Stimulated activated effector memory CD8-positive, alpha-beta T cell treated with anti-CD3 and anti-CD28 coated beads, Interleukin-12 subunit alpha, Interleukin-12 subunit beta, amount 100 ng/mL, for 72 hours (primary cell): ENCODE measurements at regions not wholly inside any gene's neighbourhood (a gene's known extent, or its start where the extent isn't known, plus 50 kb on each side); places are given as distances from the start of the nearest gene placed in this dataset.

ENCODE experiments used
- ATAC-seq: fragments of 150-1000 bp; cut with Tn5 transposase; 2 replicates; pipeline ENCODE4 v1.10.0; 2021
- DNase-seq, 2 donors: peaks; one replicate each; pipeline ENCODE4 v3.0.0; 2021 to 2022; ENCODE audit warnings: low spot score in 2 of 2
- H3K27ac Mint-ChIP-seq: one replicate; pipeline ENCODE4 v1.8.0; 2022; ENCODE audit warnings: mild to moderate bottlenecking, mixed read lengths
- H3K36me3 Mint-ChIP-seq: one replicate; pipeline ENCODE4 v1.8.0; 2022; ENCODE audit warnings: mild to moderate bottlenecking, mixed read lengths
- H3K4me1 Mint-ChIP-seq: one replicate; pipeline ENCODE4 v1.8.0; 2022; ENCODE audit warnings: mixed read lengths
- H3K4me3 Mint-ChIP-seq: one replicate; pipeline ENCODE4 v1.8.0; 2022; ENCODE audit warnings: mild to moderate bottlenecking, mixed read lengths
- H3K9me3 Mint-ChIP-seq: one replicate; pipeline ENCODE4 v1.8.0; 2022; ENCODE audit warnings: mixed read lengths

DNA sequence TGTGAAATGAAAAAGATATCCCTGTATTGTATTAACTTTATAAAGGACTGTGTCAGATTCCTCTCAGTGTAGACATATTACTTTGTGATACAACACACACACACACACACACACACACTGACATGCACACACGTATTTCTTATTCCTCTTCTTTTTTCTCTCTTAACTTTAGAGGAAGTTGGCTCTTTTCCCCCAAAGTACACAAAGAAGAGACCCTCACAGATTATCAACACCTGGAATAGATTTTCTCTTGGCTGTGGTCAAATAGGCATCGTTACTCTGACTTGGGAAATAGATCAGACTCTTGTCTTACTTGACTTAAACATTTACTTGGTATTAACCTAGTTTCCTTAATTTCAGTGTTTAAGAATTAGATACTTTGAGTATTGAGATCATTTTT lies 792.8 kb downstream of the ADGRL2 start:
- peaks cover 13% of the 10 kb centered on the region for H3K9me3 Mint-ChIP-seq
- no peak overlapping the region for H3K27ac Mint-ChIP-seq

DNA sequence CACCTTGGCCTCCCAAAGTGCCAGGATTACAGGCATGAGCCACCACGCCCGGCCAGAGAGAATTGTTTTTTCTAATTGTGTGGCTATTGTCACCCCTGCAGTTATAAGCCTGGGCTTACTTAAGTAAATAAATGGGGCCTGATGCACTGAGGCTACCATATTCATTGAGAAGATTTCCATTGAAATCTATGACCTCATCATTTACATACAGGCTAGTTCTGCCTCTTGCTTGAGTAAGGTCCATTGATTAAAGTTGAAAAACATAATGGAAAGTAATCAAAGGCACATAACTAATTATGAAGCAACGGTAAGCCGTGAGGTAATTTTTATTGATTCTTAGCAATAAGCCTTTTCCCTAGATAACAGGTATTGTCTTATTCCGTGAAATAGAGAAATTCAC lies 788.9 kb downstream of the ADGRL2 start:
- H3K36me3 Mint-ChIP-seq, result no peaks in the 10 kb centered on the region
- no peak overlapping the region for H3K27ac Mint-ChIP-seq
- no peak for DNase-seq
- H3K4me3 Mint-ChIP-seq, result no peak overlapping the region
- peaks cover 8% of the 10 kb centered on the region for H3K9me3 Mint-ChIP-seq
- no peaks in the 10 kb centered on the region for H3K4me1 Mint-ChIP-seq
- no peak for ATAC-seq

More for the DNA sequence above, 792.8 kb downstream of the ADGRL2 start:
- no peak for ATAC-seq
- no peak for DNase-seq
- Mint-ChIP-seq H3K4me3 (no peak overlapping the region), H3K36me3 (no peaks in the 10 kb centered on the region), H3K4me1 (no peaks in the 10 kb centered on the region)

DNA sequence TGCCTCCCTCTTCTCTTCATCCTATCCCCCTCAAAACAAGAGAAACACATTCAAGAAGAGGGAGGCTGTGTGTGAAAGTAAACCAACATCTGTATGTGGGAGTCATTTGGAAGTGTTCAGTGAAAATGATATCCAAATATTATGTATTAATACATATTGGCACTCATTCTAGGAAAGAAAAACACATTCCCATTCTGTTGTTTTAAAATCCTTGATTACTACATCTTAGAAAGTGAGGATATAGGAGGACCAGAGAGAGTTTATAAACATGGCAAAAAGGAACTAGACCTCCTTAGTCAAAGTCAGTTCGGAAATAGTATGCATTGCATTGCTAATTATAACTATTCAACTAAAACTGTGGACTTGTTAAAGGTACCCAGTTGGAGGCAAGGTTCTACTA lies 786.6 kb downstream of the ADGRL2 start:
- peaks cover 11% of the 10 kb centered on the region for H3K9me3 Mint-ChIP-seq
- no peak for DNase-seq
- ATAC-seq, result no peak

DNA sequence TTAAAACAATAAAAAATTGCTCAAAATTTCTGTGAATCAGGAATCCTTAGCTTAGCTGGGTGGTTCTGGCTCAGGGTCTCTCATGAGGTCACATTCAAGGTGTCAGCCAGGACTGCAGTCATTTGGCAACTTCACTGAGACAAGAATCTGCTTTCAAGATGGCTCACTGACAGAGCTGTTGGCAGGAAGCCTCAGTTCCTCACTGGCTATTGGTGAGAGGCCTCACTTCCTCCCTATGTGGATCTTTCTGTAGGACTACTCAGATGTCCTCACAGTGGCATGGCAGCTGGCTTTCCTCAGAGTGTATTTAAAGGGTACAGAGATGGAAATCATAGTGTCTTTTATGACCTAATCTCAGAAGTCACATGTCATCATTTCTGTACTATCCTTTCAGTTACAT lies 785.7 kb downstream of the ADGRL2 start:
- H3K4me1 Mint-ChIP-seq, result no peaks in the 10 kb centered on the region
- no peak overlapping the region for H3K4me3 Mint-ChIP-seq
- peaks cover 11% of the 10 kb centered on the region for H3K9me3 Mint-ChIP-seq
- ATAC-seq, result peak; percentile 48
- DNase-seq, result no peak
- H3K36me3 Mint-ChIP-seq, result no peaks in the 10 kb centered on the region
- H3K27ac Mint-ChIP-seq, result no peak overlapping the region

More for the DNA sequence above, 786.6 kb downstream of the ADGRL2 start:
- Mint-ChIP-seq H3K27ac (no peak overlapping the region), H3K4me3 (no peak overlapping the region), H3K4me1 (no peaks in the 10 kb centered on the region), H3K36me3 (no peaks in the 10 kb centered on the region)

DNA sequence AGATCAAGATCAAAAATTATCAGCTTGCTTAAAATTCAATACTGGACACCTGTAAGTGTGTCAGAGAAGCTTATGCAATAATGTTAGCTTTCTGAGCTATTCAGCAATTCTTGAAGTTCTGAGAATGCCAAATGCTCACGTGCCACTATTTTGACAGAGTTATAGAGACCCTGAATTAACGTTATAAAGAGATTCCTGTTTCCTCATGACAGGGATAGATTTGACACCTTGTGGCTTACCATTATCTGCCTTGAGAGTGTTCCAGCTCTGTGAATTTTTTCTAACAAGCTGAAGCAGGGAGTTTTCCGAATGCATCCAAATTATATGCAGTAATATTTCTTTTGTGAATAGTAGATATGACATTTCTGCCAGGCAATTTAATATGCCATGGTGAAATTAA lies 781.6 kb downstream of the ADGRL2 start:
- H3K9me3 Mint-ChIP-seq, result peaks cover 14% of the 10 kb centered on the region
- no peak for ATAC-seq

DNA sequence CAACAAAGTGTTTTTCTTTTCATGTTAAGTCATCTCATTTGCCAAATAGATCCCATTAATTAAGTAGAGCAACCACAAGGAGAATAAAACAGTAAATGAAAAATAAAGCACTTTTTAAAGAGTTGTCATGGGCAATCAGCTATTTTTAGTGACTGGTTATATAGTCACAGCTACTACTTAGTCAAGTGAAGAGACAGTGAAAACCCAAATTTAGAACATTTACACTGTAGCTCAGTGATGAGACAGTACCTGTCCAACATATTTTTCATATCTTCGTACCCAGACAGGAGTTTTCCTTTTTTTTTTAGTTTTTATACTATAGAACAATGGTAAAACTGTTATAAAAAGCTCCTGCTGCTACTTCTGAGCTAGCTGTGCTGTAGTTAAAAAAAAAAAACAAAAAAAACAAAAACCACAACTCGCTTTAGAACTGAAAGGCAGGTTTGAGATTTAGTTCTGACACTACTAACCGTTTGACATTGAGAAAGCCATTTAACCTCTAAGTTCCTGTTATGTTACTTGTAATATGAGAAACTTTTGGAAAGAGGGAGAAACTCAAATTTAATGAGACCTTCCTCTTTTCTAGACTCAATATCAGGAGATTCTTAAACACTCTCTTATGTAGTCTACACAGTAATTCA lies 777.5 kb downstream of the ADGRL2 start:
- Mint-ChIP-seq H3K4me1 (no peaks in the 10 kb centered on the region), H3K4me3 (no peak overlapping the region), H3K36me3 (no peaks in the 10 kb centered on the region), H3K27ac (no peak overlapping the region), H3K9me3 (peaks cover 18% of the 10 kb centered on the region)
- no peak for DNase-seq
- no peak for ATAC-seq

More for the DNA sequence above, 781.6 kb downstream of the ADGRL2 start:
- no peak overlapping the region for H3K27ac Mint-ChIP-seq
- DNase-seq, result no peak
- no peaks in the 10 kb centered on the region for H3K36me3 Mint-ChIP-seq
- no peak overlapping the region for H3K4me3 Mint-ChIP-seq
- H3K4me1 Mint-ChIP-seq, result no peaks in the 10 kb centered on the region

DNA sequence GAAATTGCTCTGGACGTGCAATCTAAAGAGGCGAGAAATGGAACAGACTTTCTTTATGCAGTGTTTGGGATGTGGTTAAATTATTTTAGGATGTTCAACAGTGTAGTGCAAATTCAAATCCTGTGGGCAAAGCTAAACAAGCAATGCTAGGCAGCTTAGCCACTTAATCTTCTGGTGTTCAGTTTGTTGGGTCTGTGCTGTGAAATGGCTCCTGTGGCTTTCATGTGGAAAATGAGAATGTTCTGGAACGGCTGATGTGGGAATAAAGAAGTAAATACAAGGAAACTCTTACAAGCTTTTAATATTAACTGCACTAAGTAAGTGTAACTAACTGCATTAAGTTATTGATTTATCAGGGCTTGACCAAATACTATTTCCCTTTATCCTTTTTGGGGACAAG lies 766.6 kb downstream of the ADGRL2 start:
- peaks cover 16% of the 10 kb centered on the region for H3K9me3 Mint-ChIP-seq
- H3K4me1 Mint-ChIP-seq, result no peaks in the 10 kb centered on the region
- ATAC-seq (no peak), DNase-seq (no peak)
- no peak overlapping the region for H3K27ac Mint-ChIP-seq
- no peak overlapping the region for H3K4me3 Mint-ChIP-seq
- H3K36me3 Mint-ChIP-seq, result no peaks in the 10 kb centered on the region

DNA sequence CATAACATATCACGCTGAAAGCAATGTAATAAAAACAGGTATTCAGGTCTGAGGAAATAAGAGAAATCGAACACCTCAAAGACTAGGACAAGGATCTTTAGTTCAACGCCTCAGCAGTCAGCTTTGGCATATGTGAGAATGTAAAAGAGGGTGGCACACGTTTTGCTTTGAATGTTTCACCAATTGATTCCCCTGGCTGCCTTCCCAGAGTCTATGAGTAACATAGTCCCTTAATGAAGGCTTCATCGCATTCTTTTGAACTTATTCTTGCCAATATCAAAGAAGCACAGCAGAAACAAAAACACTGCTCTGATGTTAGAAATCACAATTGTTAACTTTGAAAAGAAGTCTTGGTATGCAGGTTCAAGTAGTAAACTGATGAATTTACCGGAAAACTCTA lies 764.8 kb downstream of the ADGRL2 start:
- Mint-ChIP-seq H3K4me3 (no peak overlapping the region), H3K4me1 (no peaks in the 10 kb centered on the region), H3K27ac (no peak overlapping the region), H3K9me3 (peaks cover 12% of the 10 kb centered on the region), H3K36me3 (no peaks in the 10 kb centered on the region)
- no peak for DNase-seq
- ATAC-seq, result no peak

DNA sequence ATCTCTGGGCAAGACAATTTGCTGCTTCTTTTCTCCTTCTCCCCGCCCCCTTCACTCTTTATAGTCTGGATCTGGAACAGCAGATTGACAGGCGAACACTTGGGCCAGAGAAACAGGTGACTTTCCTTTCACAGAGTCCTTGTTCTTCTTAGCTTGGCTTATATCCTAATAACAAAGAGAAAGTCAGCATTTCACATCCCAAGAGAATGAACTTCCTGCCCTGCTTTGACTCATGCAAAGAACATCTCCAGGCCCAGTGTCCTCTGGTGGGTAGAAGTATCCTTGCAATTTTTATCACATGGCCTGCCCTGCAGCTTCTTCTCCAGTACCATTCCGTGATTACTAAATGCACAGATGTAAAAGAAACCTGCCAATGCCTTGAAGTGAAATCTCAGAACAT lies 764.4 kb downstream of the ADGRL2 start:
- DNase-seq (no peak), ATAC-seq (no peak)
- H3K4me3 Mint-ChIP-seq, result no peak overlapping the region
- H3K4me1 Mint-ChIP-seq, result no peaks in the 10 kb centered on the region
- H3K36me3 Mint-ChIP-seq, result no peaks in the 10 kb centered on the region
- H3K9me3 Mint-ChIP-seq, result peaks cover 9% of the 10 kb centered on the region
- H3K27ac Mint-ChIP-seq, result no peak overlapping the region

DNA sequence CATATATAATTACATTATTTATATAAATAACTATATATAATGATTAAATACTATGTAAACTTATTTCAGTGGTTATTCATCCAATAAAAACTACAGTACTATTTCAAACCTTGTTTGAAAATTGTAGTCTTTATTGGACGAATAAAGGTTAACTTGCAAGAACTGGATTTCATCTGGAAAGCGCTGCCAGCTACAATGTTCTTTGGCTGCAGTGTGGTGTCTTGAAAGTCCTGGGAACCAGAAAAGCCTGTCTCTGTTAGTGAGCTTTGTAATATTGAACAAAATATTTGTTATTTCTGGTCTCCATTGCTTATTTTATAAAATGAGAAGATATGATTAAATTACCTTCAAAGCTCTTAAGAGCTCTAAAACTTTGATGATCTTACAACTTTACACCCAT lies 763.6 kb downstream of the ADGRL2 start:
- no peaks in the 10 kb centered on the region for H3K36me3 Mint-ChIP-seq
- H3K4me3 Mint-ChIP-seq, result no peak overlapping the region
- H3K4me1 Mint-ChIP-seq, result no peaks in the 10 kb centered on the region
- H3K9me3 Mint-ChIP-seq, result peaks cover 9% of the 10 kb centered on the region
- H3K27ac Mint-ChIP-seq, result no peak overlapping the region
- no peak for ATAC-seq
- no peak for DNase-seq

DNA sequence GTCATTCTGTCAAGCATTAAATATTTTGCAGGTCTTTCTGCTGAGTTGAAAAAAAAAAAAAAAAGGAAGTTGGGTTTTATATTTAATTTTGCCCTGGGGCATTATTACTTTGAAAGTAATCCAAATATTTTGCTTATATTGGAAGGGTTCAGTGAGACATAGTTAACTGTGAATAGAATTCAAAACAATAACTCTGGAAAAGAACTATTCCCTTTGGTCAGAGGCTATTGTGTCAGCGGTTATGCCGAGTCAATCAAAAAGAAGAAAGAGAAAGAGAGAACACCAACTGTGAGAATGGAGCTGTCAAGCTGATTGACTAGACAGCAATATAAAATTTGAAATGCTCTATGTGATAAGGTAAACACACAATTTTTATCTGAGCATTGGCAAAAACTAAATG lies 761.7 kb downstream of the ADGRL2 start:
- H3K9me3 Mint-ChIP-seq, result peaks cover 13% of the 10 kb centered on the region
- no peaks in the 10 kb centered on the region for H3K36me3 Mint-ChIP-seq
- H3K4me3 Mint-ChIP-seq, result no peak overlapping the region
- H3K27ac Mint-ChIP-seq, result no peak overlapping the region
- no peaks in the 10 kb centered on the region for H3K4me1 Mint-ChIP-seq
- DNase-seq, result no peak
- ATAC-seq, result no peak

DNA sequence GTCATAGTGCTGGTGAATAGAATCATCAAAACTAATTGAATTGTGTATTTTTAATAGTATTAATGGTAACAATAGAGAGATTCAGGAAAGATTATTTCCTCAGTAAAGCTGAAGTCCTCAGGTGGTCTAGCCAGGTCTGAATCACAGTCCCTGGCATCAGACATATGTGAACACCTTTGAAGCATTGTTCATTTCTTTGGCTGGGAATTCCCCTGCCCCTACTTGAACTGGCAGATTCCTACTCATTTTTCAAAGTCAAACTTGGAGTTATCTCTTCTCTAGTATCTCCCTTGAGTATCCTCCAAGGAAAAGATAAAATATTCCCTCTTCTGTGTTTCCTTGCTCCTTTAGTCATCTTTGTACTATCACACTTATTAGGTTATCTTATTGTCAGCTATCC lies 759.8 kb downstream of the ADGRL2 start:
- no peak for ATAC-seq
- H3K36me3 Mint-ChIP-seq, result no peaks in the 10 kb centered on the region

DNA sequence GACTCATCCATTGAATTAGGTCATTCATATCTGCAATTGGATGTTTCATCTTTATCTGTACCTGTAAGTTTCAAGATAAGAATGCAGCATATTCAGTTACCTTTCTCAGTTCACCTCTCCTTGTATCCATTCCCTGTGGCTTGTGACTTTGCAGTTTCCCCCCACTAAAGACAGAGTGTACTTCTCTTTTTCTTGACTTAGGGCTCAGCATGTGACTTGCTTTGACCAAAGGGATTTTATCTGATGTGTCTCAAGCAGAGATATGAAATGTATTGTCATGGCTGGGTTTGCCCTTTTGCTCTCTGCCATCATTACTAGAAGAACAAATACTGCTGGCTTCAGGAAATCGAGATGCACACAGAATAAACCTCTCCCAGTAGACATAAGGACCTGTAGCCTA lies 754.8 kb downstream of the ADGRL2 start:
- peaks cover 13% of the 10 kb centered on the region for H3K9me3 Mint-ChIP-seq
- H3K27ac Mint-ChIP-seq, result no peak overlapping the region
- H3K4me1 Mint-ChIP-seq, result no peaks in the 10 kb centered on the region
- no peak for ATAC-seq
- H3K4me3 Mint-ChIP-seq, result no peak overlapping the region
- no peaks in the 10 kb centered on the region for H3K36me3 Mint-ChIP-seq
- DNase-seq, result no peak

More for the DNA sequence above, 759.8 kb downstream of the ADGRL2 start:
- peaks cover 7% of the 10 kb centered on the region for H3K9me3 Mint-ChIP-seq
- H3K27ac Mint-ChIP-seq, result no peak overlapping the region
- DNase-seq, result no peak
- no peak overlapping the region for H3K4me3 Mint-ChIP-seq
- H3K4me1 Mint-ChIP-seq, result no peaks in the 10 kb centered on the region

DNA sequence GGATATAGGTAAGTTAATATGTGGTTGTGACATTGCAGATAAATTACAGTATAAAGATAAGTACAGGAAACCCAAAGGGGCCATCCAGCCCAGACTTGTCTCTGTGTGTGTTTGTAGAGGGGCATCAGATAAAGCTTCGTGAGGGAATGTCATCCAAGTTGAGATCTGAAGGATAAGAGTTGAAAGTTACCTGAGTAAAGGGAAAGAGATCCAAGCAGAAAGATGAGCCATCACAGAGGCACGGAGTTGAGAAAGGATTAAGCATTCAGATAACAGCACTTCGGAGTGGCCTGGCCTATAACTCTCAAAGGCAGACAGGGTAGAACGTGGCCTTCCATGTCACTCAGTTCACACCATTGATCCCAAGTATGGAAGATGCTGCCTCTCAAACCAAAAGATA lies 749.1 kb downstream of the ADGRL2 start:
- no peaks in the 10 kb centered on the region for H3K36me3 Mint-ChIP-seq
- no peak overlapping the region for H3K4me3 Mint-ChIP-seq
- peaks cover 11% of the 10 kb centered on the region for H3K9me3 Mint-ChIP-seq
- DNase-seq (no peak), ATAC-seq (no peak)
- no peak overlapping the region for H3K27ac Mint-ChIP-seq
- H3K4me1 Mint-ChIP-seq, result no peaks in the 10 kb centered on the region

DNA sequence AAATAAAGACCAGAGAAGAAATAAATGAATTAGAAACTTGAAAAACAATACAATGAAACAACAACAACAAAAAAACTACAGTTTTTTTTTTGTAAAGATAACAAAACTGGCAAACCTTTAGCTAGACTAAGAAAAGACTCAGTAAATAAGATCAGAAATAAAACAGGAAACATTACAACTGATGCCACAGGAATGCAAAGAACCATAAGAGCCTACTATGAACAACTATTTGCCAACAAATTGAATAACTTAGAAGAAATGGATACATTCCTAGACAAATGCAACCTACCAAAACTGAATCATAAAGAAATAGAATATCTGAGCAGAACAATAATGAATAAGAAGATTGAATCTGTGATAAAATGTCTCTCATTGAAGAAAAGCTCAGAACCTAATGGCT lies 742.0 kb downstream of the ADGRL2 start:
- DNase-seq (no peak), ATAC-seq (no peak)
- Mint-ChIP-seq H3K9me3 (peaks cover 19% of the 10 kb centered on the region), H3K27ac (no peak overlapping the region), H3K36me3 (no peaks in the 10 kb centered on the region), H3K4me3 (no peak overlapping the region), H3K4me1 (no peaks in the 10 kb centered on the region)

DNA sequence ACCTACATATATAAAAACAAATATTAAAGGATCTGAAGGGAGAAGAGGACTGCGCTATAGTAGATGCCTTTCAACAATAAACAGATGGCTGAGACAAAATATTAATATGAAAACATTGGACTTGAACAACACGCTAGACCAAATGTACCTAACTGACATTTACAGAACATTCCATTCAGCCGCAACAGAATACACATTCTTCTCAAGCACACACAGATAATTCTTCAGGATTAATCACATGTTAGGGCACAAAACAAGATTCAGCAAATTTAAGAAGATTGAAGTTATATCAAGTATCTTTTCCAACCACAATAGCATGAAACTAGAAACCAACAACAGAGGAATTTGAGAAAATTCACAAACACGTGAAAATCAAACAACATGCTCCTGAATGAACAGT lies 741.4 kb downstream of the ADGRL2 start:
- H3K27ac Mint-ChIP-seq, result no peak overlapping the region
- H3K4me1 Mint-ChIP-seq, result no peaks in the 10 kb centered on the region
- H3K36me3 Mint-ChIP-seq, result no peaks in the 10 kb centered on the region
- DNase-seq (no peak), ATAC-seq (no peak)
- H3K4me3 Mint-ChIP-seq, result no peak overlapping the region
- H3K9me3 Mint-ChIP-seq, result peaks cover 19% of the 10 kb centered on the region

DNA sequence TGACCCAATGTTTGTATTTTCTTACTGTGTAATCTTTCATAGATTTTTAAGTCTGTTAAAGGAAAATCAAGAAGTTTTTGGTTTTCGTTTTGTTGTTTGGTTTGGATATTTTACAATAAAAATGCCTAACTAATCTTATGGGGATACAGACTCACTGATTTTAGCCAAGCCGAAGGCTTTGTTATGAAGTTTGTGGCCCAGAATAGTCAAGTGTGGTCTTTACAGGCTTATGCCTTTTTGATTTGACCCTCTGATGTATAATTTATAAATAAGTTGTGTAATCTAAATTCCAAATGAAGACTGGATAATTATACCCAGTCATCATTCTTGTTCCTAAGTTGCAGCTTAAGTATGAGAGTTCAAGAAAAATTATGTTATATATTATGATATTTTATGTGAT lies 739.3 kb downstream of the ADGRL2 start:
- no peak overlapping the region for H3K27ac Mint-ChIP-seq
- ATAC-seq (no peak), DNase-seq (no peak)
- no peak overlapping the region for H3K4me3 Mint-ChIP-seq
- H3K4me1 Mint-ChIP-seq, result no peaks in the 10 kb centered on the region
- peaks cover 24% of the 10 kb centered on the region for H3K9me3 Mint-ChIP-seq
- no peaks in the 10 kb centered on the region for H3K36me3 Mint-ChIP-seq
